ENCODE measurements at regions not wholly inside any gene's neighbourhood (a gene's known extent, or its start where the extent isn't known, plus 50 kb on each side); places are given as distances from the start of the nearest gene placed in this dataset.

GRCh38 chr17:34525651-34526050, 53.7 kb upstream of the TMEM132E start:
- TF ChIP-seq CTCF (IDR thresholded peaks at IDR 0.05) (no peak), EZH2 (IDR thresholded peaks at IDR 0.05; ENCODE audit: borderline replicate concordance, insufficient read depth, low read depth, low read length, poor library complexity, severe bottlenecking) (no peak)
